ENCODE measurements at regions not wholly inside any gene's neighbourhood (a gene's known extent, or its start where the extent isn't known, plus 50 kb on each side); places are given as distances from the start of the nearest gene placed in this dataset.

GRCh38 chr6:67887747-67888545 is 747.1 kb upstream of the ADGRB3 start:
- TF ChIP-seq EZH2 (IDR thresholded peaks at IDR 0.05; ENCODE audit: low read depth) (no peak), CTCF (conservative IDR thresholded peaks at IDR 0.05) (no peak)

Measured in PC-9 (cell line).